ENCODE measurements at regions not wholly inside any gene's neighbourhood (a gene's known extent, or its start where the extent isn't known, plus 50 kb on each side); places are given as distances from the start of the nearest gene placed in this dataset.

GRCh38 chr11:113579292-113579940, 104.2 kb upstream of the DRD2 start:
- DNase-seq, result no peak

DNA sequence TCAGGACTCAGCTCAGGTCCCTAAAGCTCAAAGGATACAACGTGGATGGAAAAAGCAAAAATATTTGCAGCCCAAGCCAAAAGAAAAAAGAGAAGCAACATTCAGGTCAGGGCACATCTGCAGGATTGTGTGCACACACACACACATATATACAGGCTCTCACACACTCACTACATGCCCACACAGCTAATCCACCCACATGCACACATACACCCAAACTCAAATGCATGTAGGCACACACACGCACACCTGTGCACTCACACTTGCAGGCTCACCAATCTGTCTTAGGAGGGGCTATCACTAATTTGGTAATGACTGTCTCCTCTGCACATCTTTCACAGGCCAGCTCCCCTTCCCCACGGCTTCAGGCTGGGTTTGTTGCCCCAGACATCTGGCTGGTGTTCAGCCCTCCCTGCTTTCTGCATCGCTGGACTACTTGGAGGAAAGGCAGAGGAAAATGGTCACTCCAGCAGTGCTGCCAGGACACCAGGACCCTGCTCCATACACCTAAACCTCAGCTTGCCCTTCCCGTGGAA, 103.6 kb upstream of the DRD2 start:
- DNase-seq, result no peak

- no peak for DNase-seq
Measured at GRCh38 chr11:113578033-113578380, 102.8 kb upstream of the DRD2 start.

DNA sequence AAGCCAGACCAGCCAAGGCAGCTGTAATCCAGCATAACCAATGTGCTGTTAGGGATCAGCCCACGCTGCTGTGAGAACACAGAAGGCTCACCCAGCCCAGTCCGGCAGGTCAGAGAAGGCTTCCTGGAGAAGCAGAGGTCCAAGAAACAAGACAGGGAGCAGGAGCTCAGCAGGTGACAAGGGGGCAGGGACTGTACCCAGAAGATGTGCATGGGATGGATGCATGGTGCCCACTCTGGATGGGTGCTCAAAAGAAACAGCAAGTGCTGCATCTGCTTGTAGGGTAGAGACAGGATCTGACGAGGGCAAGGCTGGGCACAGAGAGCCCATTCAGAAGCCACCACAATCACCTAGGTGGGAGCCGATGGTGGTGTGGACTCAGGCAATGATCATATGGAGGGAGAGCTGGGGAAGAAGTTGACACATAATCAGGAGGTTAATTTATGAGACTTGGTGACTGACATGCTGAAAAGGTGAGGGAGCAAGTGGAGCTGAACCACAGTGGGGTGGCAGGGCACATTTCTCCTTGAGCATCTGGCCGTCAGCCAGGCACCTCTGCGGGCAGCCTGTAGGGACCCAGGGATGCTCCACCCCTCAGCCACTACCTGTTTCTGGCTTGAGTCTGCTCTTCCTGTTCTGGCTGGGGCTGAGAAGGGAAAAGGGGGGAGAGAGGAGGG, 102.3 kb upstream of the DRD2 start:
- no peak for DNase-seq

GRCh38 chr11:113574586-113574985, 99.4 kb upstream of the DRD2 start:
- no peak for DNase-seq

DNA sequence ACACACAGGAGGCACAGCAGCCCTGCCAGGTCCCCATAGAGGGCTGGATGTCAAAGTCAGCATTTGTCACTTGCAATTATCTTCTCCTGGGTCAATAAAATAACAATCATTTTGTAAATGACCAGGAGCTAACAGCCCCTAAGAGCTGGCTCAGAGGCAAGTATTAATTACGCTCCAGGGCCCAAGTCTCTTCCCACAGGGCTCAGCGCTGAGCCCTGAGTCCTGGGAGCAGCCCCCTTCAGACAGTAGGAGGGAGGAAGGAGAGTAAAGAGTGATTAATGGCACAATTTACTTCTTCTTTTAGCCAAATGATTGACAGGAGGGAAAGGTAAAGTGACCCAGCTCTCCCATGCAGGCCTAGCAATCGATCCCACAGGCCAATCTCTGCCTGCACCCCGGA, 99.0 kb upstream of the DRD2 start:
- DNase-seq, result no peak

DNA sequence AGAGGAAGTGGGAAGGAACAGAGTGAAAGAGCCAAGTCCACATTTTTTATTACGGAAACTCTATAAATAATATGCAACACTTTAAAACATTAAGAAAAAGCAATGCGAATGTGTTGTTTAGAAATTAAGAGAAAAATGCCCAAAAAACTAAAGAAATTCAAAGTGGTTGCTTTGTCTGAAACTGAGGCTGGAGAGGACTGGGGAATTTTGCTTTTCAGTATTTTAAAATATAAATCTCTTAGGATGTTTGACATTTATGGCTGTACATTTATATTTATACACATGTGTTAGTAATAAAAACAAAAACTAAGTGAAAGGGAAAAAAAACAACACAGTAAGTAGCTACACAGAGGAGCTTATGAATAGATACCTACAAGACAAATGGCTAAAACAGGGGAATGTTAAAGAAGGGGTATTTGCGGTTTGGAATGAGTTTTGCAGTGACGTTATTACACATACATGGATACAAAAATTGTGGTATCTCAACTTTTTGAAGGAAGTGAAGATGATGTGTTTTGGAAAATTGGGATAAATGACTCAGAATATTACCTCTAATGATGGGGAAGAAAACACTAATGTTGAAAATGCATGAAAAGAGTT, 97.0 kb upstream of the DRD2 start:
- no peak for DNase-seq

GRCh38 chr11:113571531-113571930, 96.3 kb upstream of the DRD2 start:
- DNase-seq, result no peak

DNA sequence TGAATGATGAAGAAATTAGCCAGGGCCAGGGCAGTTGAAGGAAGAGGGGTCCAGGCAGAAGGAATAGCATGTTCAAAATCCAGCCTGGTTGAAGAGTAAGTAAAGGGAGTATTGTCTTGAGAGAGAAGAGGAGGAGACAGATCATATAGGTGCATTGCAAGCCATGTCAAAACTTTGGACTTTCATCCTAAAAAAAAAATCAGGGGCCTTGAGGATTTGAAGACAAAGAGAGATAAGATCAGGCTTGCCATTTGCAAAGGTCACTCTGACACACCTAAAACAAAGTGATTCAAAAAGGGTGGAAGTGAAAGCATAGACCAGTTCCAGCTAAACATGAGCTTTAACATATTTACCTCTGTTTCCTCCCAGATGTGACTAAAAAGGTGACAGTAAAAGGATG, 95.7 kb upstream of the DRD2 start:
- no peak for DNase-seq

DNA sequence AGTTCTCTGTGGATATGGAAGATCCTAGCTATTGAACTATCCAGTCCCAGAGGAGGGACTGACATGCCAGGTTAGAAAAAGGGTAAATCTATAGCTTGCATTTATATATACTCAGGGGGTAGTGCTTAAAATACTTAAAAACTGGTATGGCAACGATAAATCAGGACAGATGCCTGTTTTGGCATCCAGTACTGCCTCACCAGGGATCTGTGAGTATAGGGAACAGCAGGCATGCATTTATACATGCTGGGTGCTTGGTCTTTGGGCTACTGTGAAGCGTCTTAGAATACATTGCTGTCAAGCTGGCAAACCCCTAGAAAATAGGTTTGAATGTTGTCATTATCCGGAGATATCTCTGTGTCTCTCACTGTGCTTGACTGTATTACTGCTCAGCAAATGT, 94.2 kb upstream of the DRD2 start:
- DNase-seq, result no peak

- DNase-seq, result no peak
Measured at GRCh38 chr11:113568566-113568965, 93.4 kb upstream of the DRD2 start.

GRCh38 chr11:113567867-113568544, 92.8 kb upstream of the DRD2 start:
- DNase-seq, result no peak

GRCh38 chr11:113567097-113567496, 91.9 kb upstream of the DRD2 start:
- no peak for DNase-seq

DNA sequence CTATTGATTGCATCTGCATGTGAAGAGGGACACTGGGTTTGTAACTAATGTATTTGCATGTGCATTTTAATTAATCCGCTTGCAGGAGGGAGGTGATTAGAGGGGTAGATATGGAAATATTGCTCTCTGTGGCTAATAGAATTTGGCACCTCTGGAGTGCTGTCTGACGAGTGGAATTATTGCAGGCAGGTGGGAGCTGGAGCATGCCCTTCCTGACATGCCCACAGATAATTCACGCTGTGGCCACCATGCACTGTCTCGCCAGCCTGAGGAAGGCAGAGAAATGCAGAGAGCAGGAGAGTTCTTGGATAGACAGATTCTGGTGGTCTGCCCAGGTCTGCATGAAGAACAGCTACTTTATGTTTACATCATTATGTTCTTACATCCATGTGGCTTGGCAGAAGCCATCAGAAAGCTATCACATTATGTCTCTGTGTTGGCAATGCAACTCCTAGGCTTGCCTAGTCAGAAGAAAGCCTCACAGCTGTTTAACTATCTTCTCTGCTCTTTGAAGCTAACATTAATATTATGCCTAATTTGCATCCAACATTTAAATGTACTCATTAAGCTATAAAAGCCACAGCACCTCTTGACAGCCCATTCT, 89.4 kb upstream of the DRD2 start:
- no peak for DNase-seq

- DNase-seq, result no peak
Measured at GRCh38 chr11:113563766-113564526, 88.7 kb upstream of the DRD2 start.

- DNase-seq, result no peak
Measured at GRCh38 chr11:113562981-113563461, 87.8 kb upstream of the DRD2 start.

- no peak for DNase-seq
Measured at GRCh38 chr11:113562576-113562975, 87.4 kb upstream of the DRD2 start.

DNA sequence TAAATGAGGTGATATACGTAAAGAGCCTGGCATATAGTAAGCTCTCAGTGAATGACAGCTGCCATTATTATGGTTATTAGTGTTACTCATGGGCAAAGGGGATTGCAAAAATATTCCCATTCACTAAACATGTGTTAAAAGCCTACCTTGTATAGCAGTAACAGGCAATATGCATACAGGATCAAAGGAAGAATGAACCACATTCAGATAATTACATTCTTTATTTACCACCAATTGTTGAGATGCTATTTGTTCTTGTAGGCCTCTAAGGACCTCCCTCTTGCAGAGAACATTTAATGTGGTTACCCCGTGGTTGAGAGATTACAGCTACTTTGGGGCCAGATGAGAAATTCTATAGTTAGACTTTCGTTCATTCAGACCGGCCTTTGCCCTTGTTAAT, 82.7 kb upstream of the DRD2 start:
- DNase-seq, result no peak

- DNase-seq, result no peak
Measured at GRCh38 chr11:113556036-113556435, 80.8 kb upstream of the DRD2 start.

DNA sequence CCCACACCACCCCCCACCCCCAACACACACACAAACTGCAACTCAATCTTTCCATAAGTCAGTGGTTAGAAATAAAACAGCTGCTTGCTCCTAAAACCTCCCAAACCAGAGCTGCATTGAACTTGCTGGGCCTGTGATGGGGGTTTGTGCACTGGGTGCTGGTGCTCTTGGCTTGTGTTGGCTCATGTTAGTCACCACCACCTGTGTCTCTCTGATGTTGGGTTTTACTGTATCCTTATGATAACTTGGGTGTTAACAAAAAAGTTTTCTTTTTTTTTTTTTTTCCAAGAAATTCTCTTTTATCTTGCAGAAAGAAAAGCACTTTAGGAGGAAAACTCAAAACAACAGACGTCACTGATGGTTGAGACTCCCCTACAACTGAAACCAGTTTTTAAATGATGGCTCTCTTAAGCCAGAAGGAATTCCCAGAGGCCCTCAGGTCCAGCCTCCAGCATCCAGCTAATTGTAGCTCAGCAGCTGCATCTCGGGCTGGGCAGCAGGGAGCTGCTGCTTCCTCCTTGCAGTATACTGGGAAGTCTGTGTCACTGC, 79.9 kb upstream of the DRD2 start:
- DNase-seq, result no peak

GRCh38 chr11:113554526-113554925, 79.3 kb upstream of the DRD2 start:
- DNase-seq, result no peak

DNA sequence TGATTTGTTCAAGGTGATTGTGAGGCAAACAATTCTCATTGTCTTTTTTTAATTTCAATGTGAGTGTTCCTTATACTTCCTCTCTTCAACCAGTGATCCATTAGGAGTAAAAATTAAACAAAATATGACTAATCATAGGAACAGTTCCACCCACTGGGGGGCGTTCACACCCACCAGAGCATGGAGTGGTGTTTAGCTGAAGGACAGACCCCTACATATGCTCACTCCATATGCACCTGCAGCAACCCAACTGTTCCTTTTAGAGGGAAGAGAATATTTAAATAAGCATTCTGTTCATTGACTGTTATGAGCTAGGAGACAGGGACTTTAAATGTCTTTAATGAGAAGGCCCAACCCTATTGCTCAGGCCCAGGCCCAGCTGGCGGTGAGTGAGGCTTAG, 78.7 kb upstream of the DRD2 start:
- DNase-seq, result no peak
